H9 (cell line): ENCODE measurements at regions not wholly inside any gene's neighbourhood (a gene's known extent, or its start where the extent isn't known, plus 50 kb on each side); places are given as distances from the start of the nearest gene placed in this dataset.

Experiments
- DNase-seq: peaks from one replicate; pipeline ENCODE4 v3.0.0-alpha.2; 2017
- H2AFZ ChIP-seq: one replicate; pipeline ENCODE4 v1.6.1; 2013; ENCODE audit warnings: mild to moderate bottlenecking, low read length, control low read depth, moderate library complexity
- H2AK5ac ChIP-seq: 2 replicates; pipeline ENCODE4 v1.6.1; 2013; ENCODE audit warnings: low read length, control low read depth, mixed read lengths; ENCODE audit not compliant: insufficient read length
- H2BK120ac ChIP-seq: one replicate; pipeline ENCODE4 v1.6.1; 2013; ENCODE audit warnings: low read depth, mild to moderate bottlenecking, low read length, control low read depth, inconsistent platforms; ENCODE audit not compliant: poor library complexity, severe bottlenecking
- H2BK12ac ChIP-seq: 2 replicates; pipeline ENCODE4 v1.6.1; 2013; ENCODE audit warnings: low read length, control low read depth, mixed read lengths, low read depth; ENCODE audit not compliant: insufficient read length
- H2BK15ac ChIP-seq: 2 replicates; pipeline ENCODE4 v1.6.1; 2013; ENCODE audit warnings: low read depth, low read length, control low read depth
- H2BK20ac ChIP-seq: one replicate; pipeline ENCODE4 v1.6.1; 2013; ENCODE audit warnings: low read depth, mild to moderate bottlenecking, low read length, control low read depth, inconsistent platforms; ENCODE audit not compliant: poor library complexity, severe bottlenecking
- H2BK5ac ChIP-seq: 2 replicates; pipeline ENCODE4 v1.6.1; 2013; ENCODE audit warnings: low read length, control low read depth, mixed read lengths; ENCODE audit not compliant: insufficient read length
- H3K14ac ChIP-seq: 2 replicates; pipeline ENCODE4 v1.6.1; 2013; ENCODE audit warnings: low read length, control low read depth; ENCODE audit not compliant: insufficient read depth
- H3K18ac ChIP-seq: 2 replicates; pipeline ENCODE4 v1.6.1; 2013; ENCODE audit warnings: low read depth, mild to moderate bottlenecking, mixed read lengths, low read length, control low read depth; ENCODE audit not compliant: insufficient read length
- H3K23ac ChIP-seq: 2 replicates; pipeline ENCODE4 v1.6.1; 2013; ENCODE audit warnings: low read length, control low read depth, mixed read lengths, low read depth; ENCODE audit not compliant: insufficient read length
- H3K23me2 ChIP-seq: 2 replicates; pipeline ENCODE4 v1.6.1; 2013; ENCODE audit warnings: low read depth, mild to moderate bottlenecking, mixed read lengths, low read length, control low read depth; ENCODE audit not compliant: insufficient read length, poor library complexity, severe bottlenecking
- H3K27ac ChIP-seq: 2 replicates; pipeline ENCODE4 v1.5.1; 2013; ENCODE audit warnings: low read length, control low read depth, mixed read lengths, low read depth; ENCODE audit not compliant: insufficient read length
- H3K27me3 ChIP-seq: 2 replicates; pipeline ENCODE4 v1.6.1; 2013; ENCODE audit warnings: low read length, control low read depth, inconsistent platforms; ENCODE audit not compliant: insufficient read depth
- H3K4ac ChIP-seq: 2 replicates; pipeline ENCODE4 v1.6.1; 2013; ENCODE audit warnings: low read depth, mild to moderate bottlenecking, control low read depth, inconsistent platforms, low read length, moderate library complexity
- H3K4me1 ChIP-seq: 2 replicates; pipeline ENCODE4 v1.6.1; 2013; ENCODE audit warnings: low read length, control low read depth, inconsistent platforms; ENCODE audit not compliant: insufficient read depth
- H3K4me2 ChIP-seq: 2 replicates; pipeline ENCODE4 v1.6.1; 2013; ENCODE audit warnings: low read length, control low read depth, mixed read lengths; ENCODE audit not compliant: insufficient read length, insufficient read depth
- H3K56ac ChIP-seq: 2 replicates; pipeline ENCODE4 v1.6.1; 2013; ENCODE audit warnings: low read depth, mild to moderate bottlenecking, mixed read lengths, low read length, control low read depth; ENCODE audit not compliant: insufficient read length
- H3K79me1 ChIP-seq: 2 replicates; pipeline ENCODE4 v1.6.1; 2013; ENCODE audit warnings: low read depth, mild to moderate bottlenecking, moderate library complexity, low read length, control low read depth, inconsistent platforms; ENCODE audit not compliant: insufficient read depth, poor library complexity, severe bottlenecking
- H3K79me2 ChIP-seq: 2 replicates; pipeline ENCODE4 v1.6.1; 2013; ENCODE audit warnings: low read length, control low read depth, inconsistent platforms; ENCODE audit not compliant: insufficient read depth
- H3K9ac ChIP-seq: 2 replicates; pipeline ENCODE4 v1.6.1; 2013; ENCODE audit warnings: low read length, control low read depth, mixed read lengths; ENCODE audit not compliant: insufficient read length; ENCODE audit errors: extremely low read depth
- H3K9me3 ChIP-seq: one replicate; pipeline ENCODE4 v1.6.1; 2013; ENCODE audit warnings: low read depth, low read length, inconsistent platforms; ENCODE audit not compliant: control insufficient read depth
- H3T11ph ChIP-seq: one replicate; pipeline ENCODE4 v1.6.1; 2013; ENCODE audit warnings: mild to moderate bottlenecking, low read length, control low read depth, inconsistent platforms
- H4K20me1 ChIP-seq: one replicate; pipeline ENCODE4 v1.6.1; 2013; ENCODE audit not compliant: control insufficient read depth, insufficient read length, insufficient read depth
- H4K5ac ChIP-seq: 2 replicates; pipeline ENCODE4 v1.6.1; 2013; ENCODE audit warnings: low read depth, mild to moderate bottlenecking, mixed read lengths, low read length, control low read depth; ENCODE audit not compliant: insufficient read length
- H4K8ac ChIP-seq: replicated peaks from 2 replicates; pipeline ENCODE4 v1.6.1; 2013; ENCODE audit warnings: low read length, control low read depth, mixed read lengths, low read depth; ENCODE audit not compliant: insufficient read length
- H4K91ac ChIP-seq: 2 replicates; pipeline ENCODE4 v1.6.1; 2013; ENCODE audit warnings: low read depth, mild to moderate bottlenecking, moderate library complexity, mixed read lengths, low read length, control low read depth; ENCODE audit not compliant: insufficient read length
- H3K27ac Mint-ChIP-seq, 3 experiments: 2 replicates in 2 of 3; 3 replicates in 1 of 3; pipeline ENCODE4 v1.8.0; 2020 to 2021; ENCODE audit warnings: mixed read lengths in 3 of 3, mild to moderate bottlenecking in 1 of 3, moderate library complexity in 1 of 3
- H3K27me3 Mint-ChIP-seq: 2 replicates; pipeline ENCODE4 v1.8.0; 2021; ENCODE audit warnings: low read depth, mild to moderate bottlenecking, moderate library complexity, mixed read lengths
- H3K36me3 Mint-ChIP-seq, 3 experiments: 2 replicates in 2 of 3; 3 replicates in 1 of 3; pipeline ENCODE4 v1.8.0; 2020 to 2021; ENCODE audit warnings: low read depth in 3 of 3, mixed read lengths in 3 of 3; ENCODE audit not compliant: insufficient read depth in 1 of 3
- H3K4me1 Mint-ChIP-seq, 2 experiments: 2 replicates each; pipeline ENCODE4 v1.8.0; 2020; ENCODE audit warnings: mixed read lengths in 2 of 2
- H3K4me3 Mint-ChIP-seq, 2 experiments: 2 replicates in 1 of 2; 3 replicates in 1 of 2; pipeline ENCODE4 v1.8.0; 2020 to 2021; ENCODE audit warnings: mild to moderate bottlenecking in 2 of 2, mixed read lengths in 2 of 2, moderate library complexity in 1 of 2
- H3K9me3 Mint-ChIP-seq, 2 experiments: 2 replicates in 1 of 2; 3 replicates in 1 of 2; pipeline ENCODE4 v1.8.0; 2020; ENCODE audit warnings: mild to moderate bottlenecking in 2 of 2, mixed read lengths in 2 of 2, moderate library complexity in 1 of 2
- CTCF ChIP-seq: fragments of 200-600 bp; sonication (generic); conservative IDR thresholded peaks from 3 replicates; pipeline ENCODE4 v1.8.0; 2021; ENCODE audit warnings: antibody characterized with exemption, mild to moderate bottlenecking
- WGBS: extraction: QIAGEN DNeasy Blood & Tissue Kit; methylation state at CpG from one replicate; pipeline ENCODE4 v1.1.7; 2013; ENCODE audit warnings: missing lambda C conversion rate, low lambda C conversion rate, mixed read lengths; ENCODE audit not compliant: insufficient read length; ENCODE audit errors: extremely low coverage; 5-methylcytosine and 5-hydroxymethylcytosine counted together

GRCh38 chr9:73411494-73411893, 259.8 kb downstream of the ANXA1 start:
- H3K79me1 ChIP-seq = no peaks in the 10 kb centered on the region
- no peak overlapping the region for H3K23ac ChIP-seq
- H2AK5ac ChIP-seq = no peak overlapping the region
- Mint-ChIP-seq H3K36me3 (no peaks in the 10 kb centered on the region), H3K4me3 (no peak overlapping the region), H3K27me3 (no peaks in the 10 kb centered on the region), H3K9me3 (no peaks in the 10 kb centered on the region), H3K4me1 (peaks cover 9 to 16% of the 10 kb centered on the region in 2 experiments; a peak in 3 of 4 replicates), H3K27ac (peak overlapping the region in 1 of 3 experiments; percentile 87; a peak in 2 of 7 replicates)
- no peaks in the 10 kb centered on the region for H3K23me2 ChIP-seq
- no peak overlapping the region for H2BK5ac ChIP-seq
- no peak overlapping the region for H3T11ph ChIP-seq
- DNase-seq = no peak
- no CpG with 5 or more reads among the region's 2 CpGs for WGBS
- no peak overlapping the region for H4K5ac ChIP-seq
- H4K20me1 ChIP-seq = no peaks in the 10 kb centered on the region
- no peak overlapping the region for H3K27ac ChIP-seq
- no peak overlapping the region for H2BK15ac ChIP-seq
- H3K9ac ChIP-seq = no peak overlapping the region
- H3K27me3 ChIP-seq = no peaks in the 10 kb centered on the region
- H3K18ac ChIP-seq = no peak overlapping the region
- H2BK12ac ChIP-seq = no peak overlapping the region
- no peak overlapping the region for H3K4ac ChIP-seq
- no peak for TF ChIP-seq CTCF
- H3K56ac ChIP-seq = no peak overlapping the region
- H3K79me2 ChIP-seq = no peaks in the 10 kb centered on the region
- H3K14ac ChIP-seq = no peak overlapping the region
- no peaks in the 10 kb centered on the region for H3K9me3 ChIP-seq
- H3K4me1 ChIP-seq = no peaks in the 10 kb centered on the region
- H2BK20ac ChIP-seq = no peak overlapping the region
- no peak overlapping the region for H4K91ac ChIP-seq
- no peak overlapping the region for H3K4me2 ChIP-seq
- no peak overlapping the region for H2AFZ ChIP-seq
- no peak overlapping the region for H4K8ac ChIP-seq
- no peak overlapping the region for H2BK120ac ChIP-seq
